CD4-positive, alpha-beta T cell treated with Interferon alpha-2 for 1 hour (primary cell): ENCODE measurements at regions not wholly inside any gene's neighbourhood (a gene's known extent, or its start where the extent isn't known, plus 50 kb on each side); places are given as distances from the start of the nearest gene placed in this dataset.

Source experiments
- DNase-seq, 2 donors: peaks; one replicate each; pipeline ENCODE4 v3.0.0-alpha.2; 2020 to 2022

- DNase-seq, result no peak
Measured at GRCh38 chr15:66933932-66934867, 131.2 kb upstream of the SMAD3 start.

- DNase-seq, result no peak
Measured at GRCh38 chr15:66934868-66935520, 130.4 kb upstream of the SMAD3 start.

GRCh38 chr15:66935688-66936087 is 129.7 kb upstream of the SMAD3 start:
- DNase-seq, result no peak

- no peak for DNase-seq
Measured at GRCh38 chr15:66936109-66936860, 129.1 kb upstream of the SMAD3 start.

- no peak for DNase-seq
Measured at GRCh38 chr15:66936861-66937582, 128.4 kb upstream of the SMAD3 start.

- DNase-seq, result no peak
Measured at GRCh38 chr15:66937588-66937987, 127.8 kb upstream of the SMAD3 start.

- DNase-seq, result no peak
Measured at GRCh38 chr15:66938114-66938830, 127.1 kb upstream of the SMAD3 start.

GRCh38 chr15:66939016-66939415 is 126.4 kb upstream of the SMAD3 start:
- no peak for DNase-seq

- no peak for DNase-seq
Measured at GRCh38 chr15:66939451-66940023, 125.9 kb upstream of the SMAD3 start.

- DNase-seq, result no peak
Measured at GRCh38 chr15:66940368-66940767, 125.0 kb upstream of the SMAD3 start.

GRCh38 chr15:66941108-66941711 is 124.2 kb upstream of the SMAD3 start:
- no peak for DNase-seq

- no peak for DNase-seq
Measured at GRCh38 chr15:66941791-66942190, 123.6 kb upstream of the SMAD3 start.

GRCh38 chr15:66942649-66943390 is 122.6 kb upstream of the SMAD3 start:
- no peak for DNase-seq

- no peak for DNase-seq
Measured at GRCh38 chr15:66943456-66944095, 121.8 kb upstream of the SMAD3 start.

- DNase-seq, result no peak
Measured at GRCh38 chr15:66944121-66944520, 121.3 kb upstream of the SMAD3 start.

GRCh38 chr15:66945286-66945685 is 120.1 kb upstream of the SMAD3 start:
- DNase-seq, result no peak

GRCh38 chr15:66945842-66946241 is 119.6 kb upstream of the SMAD3 start:
- DNase-seq, result no peak

- peak; percentile 78 to 79 for DNase-seq
Measured at GRCh38 chr15:66946578-66947164, 118.7 kb upstream of the SMAD3 start.

GRCh38 chr15:66947471-66947870 is 117.9 kb upstream of the SMAD3 start:
- DNase-seq, result no peak

GRCh38 chr15:66948294-66948693 is 117.1 kb upstream of the SMAD3 start:
- no peak for DNase-seq
